ENCODE measurements at regions not wholly inside any gene's neighbourhood (a gene's known extent, or its start where the extent isn't known, plus 50 kb on each side); places are given as distances from the start of the nearest gene placed in this dataset.

- no peak for TF ChIP-seq EZH2phosphoT487 (IDR thresholded peaks at IDR 0.05; ENCODE audit: borderline replicate concordance, low read length)
- TF ChIP-seq EZH2 (IDR thresholded peaks at IDR 0.05; ENCODE audit: low read length, unreplicated experiment) = no peak
- TF ChIP-seq CTCF (conservative IDR thresholded peaks at IDR 0.05; ENCODE audit: low read depth, low read length) = no peak
- Histone ChIP-seq H3K9me3 (ENCODE audit: low read length) (no peaks in the 10 kb centered on the region), H3K9me2 (replicated peaks; ENCODE audit: low read length) (no peaks in the 10 kb centered on the region), H3K9ac (ENCODE audit: low read length) (no peak overlapping the region), H3K79me2 (ENCODE audit: low read length) (no peaks in the 10 kb centered on the region), H4K20me1 (ENCODE audit: low read length) (no peaks in the 10 kb centered on the region), H3K4me1 (ENCODE audit: insufficient read depth, low read length) (peaks cover 24% of the 10 kb centered on the region), H3K27me3 (ENCODE audit: low read length) (no peaks in the 10 kb centered on the region), H3F3A (ENCODE audit: low read length, unreplicated experiment) (peaks cover 2% of the 10 kb centered on the region), H3K4me3 (ENCODE audit: low read length) (no peak overlapping the region), H3K4me2 (ENCODE audit: low read length) (no peak overlapping the region), H3K27ac (ENCODE audit: low read length) (no peak overlapping the region), H3K36me3 (ENCODE audit: low read depth, low read length) (no peaks in the 10 kb centered on the region), H2AFZ (ENCODE audit: low read length) (no peak overlapping the region)
- POLR2A ChIA-PET (ENCODE audit: unreplicated experiment) = no interaction called here
- CTCF ChIA-PET = no interaction called here
- intact Hi-C loops (cut with micrococcal nuclease) = loop anchor here (10.0 kb wide), 1 partner anchor 240 kb away; no protein-coding TSS in a partner anchor
- ATAC-seq = no peak
- no TSS peak for BruUV-seq (replicated peaks)
- peak; percentile 16 for DNase-seq
Observed at GRCh38 chr18:60235164-60235563, 137.4 kb downstream of the MC4R start.

- peaks cover 2% of the 10 kb centered on the region for H3F3A ChIP-seq (ENCODE audit: low read length, unreplicated experiment)
- no peaks in the 10 kb centered on the region for H3K79me2 ChIP-seq (ENCODE audit: low read length)
- TF ChIP-seq EZH2 (IDR thresholded peaks at IDR 0.05; ENCODE audit: low read length, unreplicated experiment) (no peak), EZH2phosphoT487 (IDR thresholded peaks at IDR 0.05; ENCODE audit: borderline replicate concordance, low read length) (no peak), CTCF (conservative IDR thresholded peaks at IDR 0.05; ENCODE audit: low read depth, low read length) (no peak)
- POLR2A ChIA-PET (ENCODE audit: unreplicated experiment) = no interaction called here
- H3K27ac ChIP-seq (ENCODE audit: low read length) = peak overlapping the region; percentile 22; the same call in 1 of the 2 replicates
- peak; percentile 97 for ATAC-seq
- no peak overlapping the region for H3K4me3 ChIP-seq (ENCODE audit: low read length)
- H3K4me2 ChIP-seq (ENCODE audit: low read length) = peak overlapping the region; percentile 55
- no TSS peak for BruUV-seq (replicated peaks)
- H3K9ac ChIP-seq (ENCODE audit: low read length) = no peak overlapping the region
- DNase-seq = peak; percentile 89
- CTCF ChIA-PET = no interaction called here
- intact Hi-C loops (cut with micrococcal nuclease) = loop anchor here (2.0 to 10.0 kb wide), 3 partner anchors 45 to 238 kb away; no protein-coding TSS in a partner anchor
- H3K4me1 ChIP-seq (ENCODE audit: insufficient read depth, low read length) = peaks cover 24% of the 10 kb centered on the region
- no peaks in the 10 kb centered on the region for H3K36me3 ChIP-seq (ENCODE audit: low read depth, low read length)
- no peaks in the 10 kb centered on the region for H3K9me2 ChIP-seq (replicated peaks; ENCODE audit: low read length)
- no peaks in the 10 kb centered on the region for H3K9me3 ChIP-seq (ENCODE audit: low read length)
- no peaks in the 10 kb centered on the region for H3K27me3 ChIP-seq (ENCODE audit: low read length)
- H2AFZ ChIP-seq (ENCODE audit: low read length) = no peak overlapping the region
- H4K20me1 ChIP-seq (ENCODE audit: low read length) = no peaks in the 10 kb centered on the region
Observed at GRCh38 chr18:60232541-60232940, 140.0 kb downstream of the MC4R start.

- no peaks in the 10 kb centered on the region for H3K27me3 ChIP-seq (ENCODE audit: low read length)
- BruUV-seq (replicated peaks) = no TSS peak
- ChIA-PET POLR2A (ENCODE audit: unreplicated experiment) (no interaction called here), CTCF (no interaction called here)
- peaks cover 19% of the 10 kb centered on the region for H3K4me1 ChIP-seq (ENCODE audit: insufficient read depth, low read length)
- H3K9ac ChIP-seq (ENCODE audit: low read length) = no peak overlapping the region
- H3K4me3 ChIP-seq (ENCODE audit: low read length) = no peak overlapping the region
- H3K4me2 ChIP-seq (ENCODE audit: low read length) = no peak overlapping the region
- H4K20me1 ChIP-seq (ENCODE audit: low read length) = no peaks in the 10 kb centered on the region
- peaks cover 2% of the 10 kb centered on the region for H3F3A ChIP-seq (ENCODE audit: low read length, unreplicated experiment)
- H3K79me2 ChIP-seq (ENCODE audit: low read length) = no peaks in the 10 kb centered on the region
- DNase-seq (no peak), ATAC-seq (no peak)
- no peaks in the 10 kb centered on the region for H3K9me2 ChIP-seq (replicated peaks; ENCODE audit: low read length)
- peaks cover 5% of the 10 kb centered on the region; the same call in 1 of the 2 replicates for H3K9me3 ChIP-seq (ENCODE audit: low read length)
- no peak overlapping the region for H3K27ac ChIP-seq (ENCODE audit: low read length)
- H2AFZ ChIP-seq (ENCODE audit: low read length) = no peak overlapping the region
- intact Hi-C loops (cut with micrococcal nuclease) = no loop called here
- no peaks in the 10 kb centered on the region for H3K36me3 ChIP-seq (ENCODE audit: low read depth, low read length)
- no peak for TF ChIP-seq EZH2 (IDR thresholded peaks at IDR 0.05; ENCODE audit: low read length, unreplicated experiment)
- TF ChIP-seq EZH2phosphoT487 (IDR thresholded peaks at IDR 0.05; ENCODE audit: borderline replicate concordance, low read length) = no peak
- no peak for TF ChIP-seq CTCF (conservative IDR thresholded peaks at IDR 0.05; ENCODE audit: low read depth, low read length)
Observed at GRCh38 chr18:60228609-60229595, 143.7 kb downstream of the MC4R start.
